PFSK-1 (cell line): ENCODE measurements at regions not wholly inside any gene's neighbourhood (a gene's known extent, or its start where the extent isn't known, plus 50 kb on each side); places are given as distances from the start of the nearest gene placed in this dataset.

Experiments used
- POLR2AphosphoS5 ChIP-seq: IDR thresholded peaks from 2 replicates; pipeline ENCODE4 v1.6.1; 2012; ENCODE audit warnings: low read depth, mild to moderate bottlenecking, control low read depth, low read length, moderate library complexity
- SIN3A ChIP-seq: IDR thresholded peaks from 2 replicates; pipeline ENCODE4 v1.6.1; 2012; ENCODE audit warnings: mild to moderate bottlenecking, low read length, moderate library complexity, borderline replicate concordance; ENCODE audit not compliant: insufficient read depth
- TAF1 ChIP-seq: IDR thresholded peaks from 2 replicates; pipeline ENCODE4 v1.6.1; 2012; ENCODE audit warnings: low read length, control low read depth, borderline replicate concordance; ENCODE audit not compliant: insufficient read depth
- TF ChIP-seq, protein P1 (sequence below), 2 experiments: IDR thresholded peaks; 2 replicates each; pipeline versions ENCODE4 v1.6.1 to v1.8.0; 2011 to 2012; ENCODE audit warnings: low read depth in 2 of 2, low read length in 2 of 2, control low read depth in 1 of 2, inconsistent platforms in 1 of 2, mild to moderate bottlenecking in 1 of 2, moderate library complexity in 1 of 2; ENCODE audit not compliant: insufficient read depth in 1 of 2

DNA sequence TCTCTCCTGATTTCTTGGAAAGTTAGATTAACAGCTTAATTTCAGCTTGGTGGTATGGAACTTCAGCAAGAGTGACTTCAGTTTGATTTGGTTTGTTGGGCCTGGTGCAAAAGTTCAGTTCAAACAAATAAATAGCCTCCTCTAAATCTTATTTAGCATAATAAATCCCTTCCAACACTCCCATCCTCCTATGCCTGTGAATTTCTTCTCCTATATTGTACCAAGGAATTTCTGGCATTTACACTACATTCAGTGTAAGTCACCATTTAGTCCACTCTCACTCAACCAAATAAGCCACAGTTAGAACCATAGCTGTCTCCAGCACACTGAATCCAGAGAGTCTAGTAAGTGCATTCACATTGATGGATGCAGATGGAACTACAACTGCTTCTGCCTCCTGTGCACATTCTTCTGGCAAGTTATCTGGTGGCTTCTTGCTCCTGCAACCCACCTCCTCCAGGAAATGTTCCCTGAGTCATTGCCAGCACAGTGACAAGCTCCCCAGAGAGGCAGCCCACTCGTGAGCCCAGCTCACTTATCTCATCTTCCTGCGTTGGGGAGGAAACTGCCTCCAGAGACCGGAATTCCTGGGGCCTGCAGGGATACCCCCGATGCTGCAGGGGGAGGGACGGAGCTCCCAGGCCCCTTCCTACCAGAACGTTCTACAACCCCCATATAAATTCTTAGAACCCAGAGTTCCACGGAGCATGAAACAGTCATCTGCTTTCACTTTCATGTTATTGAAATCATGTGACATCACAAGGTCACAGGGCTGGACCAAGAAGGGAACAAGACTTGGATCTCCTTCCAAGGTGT is 318.3 kb downstream of the PHKB start:
- TF ChIP-seq, protein P1, sequence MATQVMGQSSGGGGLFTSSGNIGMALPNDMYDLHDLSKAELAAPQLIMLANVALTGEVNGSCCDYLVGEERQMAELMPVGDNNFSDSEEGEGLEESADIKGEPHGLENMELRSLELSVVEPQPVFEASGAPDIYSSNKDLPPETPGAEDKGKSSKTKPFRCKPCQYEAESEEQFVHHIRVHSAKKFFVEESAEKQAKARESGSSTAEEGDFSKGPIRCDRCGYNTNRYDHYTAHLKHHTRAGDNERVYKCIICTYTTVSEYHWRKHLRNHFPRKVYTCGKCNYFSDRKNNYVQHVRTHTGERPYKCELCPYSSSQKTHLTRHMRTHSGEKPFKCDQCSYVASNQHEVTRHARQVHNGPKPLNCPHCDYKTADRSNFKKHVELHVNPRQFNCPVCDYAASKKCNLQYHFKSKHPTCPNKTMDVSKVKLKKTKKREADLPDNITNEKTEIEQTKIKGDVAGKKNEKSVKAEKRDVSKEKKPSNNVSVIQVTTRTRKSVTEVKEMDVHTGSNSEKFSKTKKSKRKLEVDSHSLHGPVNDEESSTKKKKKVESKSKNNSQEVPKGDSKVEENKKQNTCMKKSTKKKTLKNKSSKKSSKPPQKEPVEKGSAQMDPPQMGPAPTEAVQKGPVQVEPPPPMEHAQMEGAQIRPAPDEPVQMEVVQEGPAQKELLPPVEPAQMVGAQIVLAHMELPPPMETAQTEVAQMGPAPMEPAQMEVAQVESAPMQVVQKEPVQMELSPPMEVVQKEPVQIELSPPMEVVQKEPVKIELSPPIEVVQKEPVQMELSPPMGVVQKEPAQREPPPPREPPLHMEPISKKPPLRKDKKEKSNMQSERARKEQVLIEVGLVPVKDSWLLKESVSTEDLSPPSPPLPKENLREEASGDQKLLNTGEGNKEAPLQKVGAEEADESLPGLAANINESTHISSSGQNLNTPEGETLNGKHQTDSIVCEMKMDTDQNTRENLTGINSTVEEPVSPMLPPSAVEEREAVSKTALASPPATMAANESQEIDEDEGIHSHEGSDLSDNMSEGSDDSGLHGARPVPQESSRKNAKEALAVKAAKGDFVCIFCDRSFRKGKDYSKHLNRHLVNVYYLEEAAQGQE (IDR thresholded peaks at IDR 0.05; ENCODE audit: insufficient read depth in 1 of 2, low read depth in 2 of 2, low read length in 2 of 2) = no peak
- TF ChIP-seq TAF1 = no peak
- no peak for TF ChIP-seq SIN3A
- TF ChIP-seq POLR2AphosphoS5 = no peak
